ENCODE measurements at regions not wholly inside any gene's neighbourhood (a gene's known extent, or its start where the extent isn't known, plus 50 kb on each side); places are given as distances from the start of the nearest gene placed in this dataset.

- TF ChIP-seq, protein P1, sequence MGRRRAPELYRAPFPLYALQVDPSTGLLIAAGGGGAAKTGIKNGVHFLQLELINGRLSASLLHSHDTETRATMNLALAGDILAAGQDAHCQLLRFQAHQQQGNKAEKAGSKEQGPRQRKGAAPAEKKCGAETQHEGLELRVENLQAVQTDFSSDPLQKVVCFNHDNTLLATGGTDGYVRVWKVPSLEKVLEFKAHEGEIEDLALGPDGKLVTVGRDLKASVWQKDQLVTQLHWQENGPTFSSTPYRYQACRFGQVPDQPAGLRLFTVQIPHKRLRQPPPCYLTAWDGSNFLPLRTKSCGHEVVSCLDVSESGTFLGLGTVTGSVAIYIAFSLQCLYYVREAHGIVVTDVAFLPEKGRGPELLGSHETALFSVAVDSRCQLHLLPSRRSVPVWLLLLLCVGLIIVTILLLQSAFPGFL (CRISPR knock-in tag; IDR thresholded peaks at IDR 0.05; ENCODE audit: borderline replicate concordance): no peak
- TF ChIP-seq RORB (CRISPR knock-in tag; IDR thresholded peaks at IDR 0.05) (no peak), CDX4 (CRISPR knock-in tag; IDR thresholded peaks at IDR 0.05; ENCODE audit: borderline replicate concordance) (no peak)
- TF ChIP-seq, protein P2, sequence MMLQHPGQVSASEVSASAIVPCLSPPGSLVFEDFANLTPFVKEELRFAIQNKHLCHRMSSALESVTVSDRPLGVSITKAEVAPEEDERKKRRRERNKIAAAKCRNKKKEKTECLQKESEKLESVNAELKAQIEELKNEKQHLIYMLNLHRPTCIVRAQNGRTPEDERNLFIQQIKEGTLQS (CRISPR knock-in tag; conservative IDR thresholded peaks at IDR 0.05): no peak
These were observed 266.1 kb downstream of the TSHZ3 start (continued) for GRCh38 chr19:31083105-31083504.

- Mint-ChIP-seq H3K27ac (no peak overlapping the region), H3K4me1 (peaks cover 50% of the 10 kb centered on the region), H3K9me3 (no peaks in the 10 kb centered on the region), H3K36me3 (no peaks in the 10 kb centered on the region), H3K27me3 (ENCODE audit: low read depth) (no peaks in the 10 kb centered on the region; the same call in 1 of the 2 replicates), H3K4me3 (no peak overlapping the region; the same call in 1 of the 2 replicates)
- no peak for DNase-seq (ENCODE audit: low spot score)
- ChIA-PET CTCF (no interaction called here), POLR2A (no interaction called here)
- TF ChIP-seq ZNF671 (CRISPR knock-in tag; IDR thresholded peaks at IDR 0.05): no peak
- TF ChIP-seq FOXJ3 (CRISPR knock-in tag; IDR thresholded peaks at IDR 0.05; ENCODE audit: borderline replicate concordance): no peak
- TF ChIP-seq, protein P3, sequence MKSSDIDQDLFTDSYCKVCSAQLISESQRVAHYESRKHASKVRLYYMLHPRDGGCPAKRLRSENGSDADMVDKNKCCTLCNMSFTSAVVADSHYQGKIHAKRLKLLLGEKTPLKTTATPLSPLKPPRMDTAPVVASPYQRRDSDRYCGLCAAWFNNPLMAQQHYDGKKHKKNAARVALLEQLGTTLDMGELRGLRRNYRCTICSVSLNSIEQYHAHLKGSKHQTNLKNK (CRISPR knock-in tag; IDR thresholded peaks at IDR 0.05): no peak
- ATAC-seq: no peak
These were observed 274.0 kb downstream of the TSHZ3 start for GRCh38 chr19:31075146-31075655.

GRCh38 chr19:31074199-31075125 lies 274.8 kb downstream of the TSHZ3 start:
- 0 out of 2 replicates have a peak, but pooled peaks have one; percentile 24 for ATAC-seq

DNA sequence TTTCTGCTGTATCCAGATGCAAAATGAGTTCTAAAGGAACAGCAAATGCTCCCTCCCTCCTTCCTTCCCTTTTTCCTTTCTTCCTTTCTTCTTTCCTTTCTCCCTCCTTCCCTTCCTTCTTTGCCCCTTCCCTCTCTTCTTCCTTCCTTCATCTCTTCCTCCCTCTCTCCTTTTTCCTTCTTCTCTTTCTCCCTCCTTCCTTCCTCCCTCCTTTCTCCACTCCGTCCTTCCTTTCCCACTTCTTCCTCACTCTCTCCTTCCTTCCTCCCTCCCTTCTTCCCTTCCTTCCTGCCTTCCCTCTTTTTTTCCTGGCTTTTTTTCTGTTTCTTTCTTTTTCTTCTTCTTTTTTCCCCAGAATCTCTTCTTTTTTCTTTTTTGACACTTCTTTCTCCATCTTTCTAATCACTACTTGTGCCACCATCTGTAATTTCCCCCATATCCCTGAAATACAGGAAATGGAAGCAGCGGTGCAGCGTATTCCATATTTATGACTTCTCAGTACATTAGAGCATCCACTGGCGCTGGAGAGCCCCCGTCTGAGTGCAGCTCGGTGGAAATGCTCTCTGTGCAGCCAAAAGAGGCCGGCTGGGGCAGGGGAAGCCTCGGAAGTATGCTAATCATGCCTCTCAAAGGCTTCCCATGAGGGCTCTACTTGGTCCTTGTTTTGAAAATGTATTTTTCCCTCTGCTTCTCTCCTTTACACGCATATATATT lies 275.6 kb downstream of the TSHZ3 start:
- Mint-ChIP-seq H3K27me3 (ENCODE audit: low read depth) (no peaks in the 10 kb centered on the region; the same call in 1 of the 2 replicates), H3K4me3 (peak overlapping the region; percentile 14), H3K4me1 (peaks cover 50% of the 10 kb centered on the region), H3K27ac (no peak overlapping the region), H3K9me3 (no peaks in the 10 kb centered on the region), H3K36me3 (no peaks in the 10 kb centered on the region)
- DNase-seq (ENCODE audit: low spot score) (peak; percentile 30), ATAC-seq (peak; percentile 51; the same call in 1 of the 2 replicates)
- TF ChIP-seq CREB1 (CRISPR knock-in tag; IDR thresholded peaks at IDR 0.05): no peak
- peak; percentile 54; the same call in 1 of the 2 replicates for TF ChIP-seq ZNF512 (CRISPR knock-in tag; IDR thresholded peaks at IDR 0.05; ENCODE audit: borderline replicate concordance)
- CTCF ChIA-PET: interaction anchor here (1.6 kb wide), 1 partner anchor 19 kb away, joined by 4 read pairs; no protein-coding TSS in a partner anchor
- POLR2A ChIA-PET: no interaction called here

More at GRCh38 chr19:31074199-31075125, 274.8 kb downstream of the TSHZ3 start:
- Mint-ChIP-seq H3K4me1 (peaks cover 50% of the 10 kb centered on the region), H3K27me3 (ENCODE audit: low read depth) (no peaks in the 10 kb centered on the region; the same call in 1 of the 2 replicates), H3K36me3 (no peaks in the 10 kb centered on the region), H3K4me3 (peak overlapping the region; percentile 14), H3K9me3 (no peaks in the 10 kb centered on the region), H3K27ac (no peak overlapping the region)
- DNase-seq (ENCODE audit: low spot score): no peak
- ChIA-PET POLR2A (no interaction called here), CTCF (interaction anchor here (1.6 kb wide), 1 partner anchor 20 kb away, joined by 4 read pairs; no protein-coding TSS in a partner anchor)
- TF ChIP-seq, protein P4, sequence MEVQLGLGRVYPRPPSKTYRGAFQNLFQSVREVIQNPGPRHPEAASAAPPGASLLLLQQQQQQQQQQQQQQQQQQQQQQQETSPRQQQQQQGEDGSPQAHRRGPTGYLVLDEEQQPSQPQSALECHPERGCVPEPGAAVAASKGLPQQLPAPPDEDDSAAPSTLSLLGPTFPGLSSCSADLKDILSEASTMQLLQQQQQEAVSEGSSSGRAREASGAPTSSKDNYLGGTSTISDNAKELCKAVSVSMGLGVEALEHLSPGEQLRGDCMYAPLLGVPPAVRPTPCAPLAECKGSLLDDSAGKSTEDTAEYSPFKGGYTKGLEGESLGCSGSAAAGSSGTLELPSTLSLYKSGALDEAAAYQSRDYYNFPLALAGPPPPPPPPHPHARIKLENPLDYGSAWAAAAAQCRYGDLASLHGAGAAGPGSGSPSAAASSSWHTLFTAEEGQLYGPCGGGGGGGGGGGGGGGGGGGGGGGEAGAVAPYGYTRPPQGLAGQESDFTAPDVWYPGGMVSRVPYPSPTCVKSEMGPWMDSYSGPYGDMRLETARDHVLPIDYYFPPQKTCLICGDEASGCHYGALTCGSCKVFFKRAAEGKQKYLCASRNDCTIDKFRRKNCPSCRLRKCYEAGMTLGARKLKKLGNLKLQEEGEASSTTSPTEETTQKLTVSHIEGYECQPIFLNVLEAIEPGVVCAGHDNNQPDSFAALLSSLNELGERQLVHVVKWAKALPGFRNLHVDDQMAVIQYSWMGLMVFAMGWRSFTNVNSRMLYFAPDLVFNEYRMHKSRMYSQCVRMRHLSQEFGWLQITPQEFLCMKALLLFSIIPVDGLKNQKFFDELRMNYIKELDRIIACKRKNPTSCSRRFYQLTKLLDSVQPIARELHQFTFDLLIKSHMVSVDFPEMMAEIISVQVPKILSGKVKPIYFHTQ (CRISPR knock-in tag; IDR thresholded peaks at IDR 0.05): no peak
- TF ChIP-seq MXD4 (CRISPR knock-in tag; IDR thresholded peaks at IDR 0.05; ENCODE audit: borderline replicate concordance): no peak
- no peak for TF ChIP-seq PRRX2 (CRISPR knock-in tag; IDR thresholded peaks at IDR 0.05)
